Stomach (tissue), 4 donors: ENCODE measurements at regions not wholly inside any gene's neighbourhood (a gene's known extent, or its start where the extent isn't known, plus 50 kb on each side); places are given as distances from the start of the nearest gene placed in this dataset.

Source experiments
- CTCF ChIP-seq, 7 experiments: fragments of 450-650 bp in 4 of 7; fragments of 200-600 bp in 3 of 7; sonication (generic) in 3 of 7; IDR thresholded peaks; one replicate each; pipeline ENCODE4 v1.5.1; 2016 to 2019; ENCODE audit warnings: antibody characterized with exemption in 7 of 7, control low read depth in 2 of 7, mild to moderate bottlenecking in 1 of 7
- POLR2A ChIP-seq, 4 donors: fragments of 450-650 bp; IDR thresholded peaks; one replicate each; pipeline ENCODE4 v1.6.1; 2016; ENCODE audit warnings: antibody characterized with exemption in 4 of 4, control low read depth in 2 of 4, mild to moderate bottlenecking in 1 of 4, moderate library complexity in 1 of 4
- POLR2AphosphoS5 ChIP-seq, 3 donors: sonication (generic); formaldehyde crosslinking; IDR thresholded peaks; one replicate each; pipeline ENCODE4 v1.6.1; 2016; ENCODE audit warnings: antibody characterized with exemption in 3 of 3

DNA sequence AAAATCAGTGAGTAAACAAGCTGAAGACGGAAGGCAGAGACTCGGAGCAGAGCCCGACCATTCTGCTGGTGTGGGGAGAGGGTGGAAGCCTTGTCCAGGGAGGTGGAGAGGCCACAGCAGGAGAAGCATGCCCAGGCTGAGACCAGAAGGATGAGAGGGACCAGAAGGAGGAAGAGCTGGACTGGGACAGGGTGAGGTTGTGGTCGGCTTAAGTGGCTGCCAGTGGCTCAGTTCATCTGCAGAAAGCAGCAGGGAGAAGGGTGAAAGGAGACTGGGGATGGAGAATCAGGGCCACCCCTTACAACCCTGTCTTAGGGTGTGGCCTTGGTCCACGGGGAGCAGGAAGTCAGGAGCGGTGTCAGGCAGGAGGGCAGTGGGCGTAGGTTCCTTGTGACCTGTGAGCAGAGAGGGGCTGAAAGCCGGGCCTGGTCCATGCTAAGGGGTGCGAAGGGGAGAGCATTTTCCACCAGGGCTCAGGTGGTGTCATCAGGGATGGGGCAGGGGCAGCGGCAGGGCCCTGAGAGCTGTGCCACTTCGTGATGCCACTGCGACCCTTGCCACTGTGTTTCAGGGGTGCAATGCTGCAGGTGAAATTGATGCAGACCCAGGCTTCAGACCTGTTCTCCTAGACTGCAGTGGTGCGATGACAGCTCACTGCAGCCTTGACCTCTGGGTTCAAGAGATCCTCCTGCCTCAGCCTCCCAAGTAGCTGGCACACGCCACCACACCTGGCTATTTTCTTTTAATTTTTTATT lies 81.1 kb downstream of the TTLL2 start:
- TF ChIP-seq POLR2AphosphoS5 (IDR thresholded peaks at IDR 0.05) = no peak
- TF ChIP-seq CTCF (IDR thresholded peaks at IDR 0.05) = no peak
- no peak for TF ChIP-seq POLR2A (IDR thresholded peaks at IDR 0.05)
